G401.6 (cell line): ENCODE measurements at regions not wholly inside any gene's neighbourhood (a gene's known extent, or its start where the extent isn't known, plus 50 kb on each side); places are given as distances from the start of the nearest gene placed in this dataset.
"Not testable (repeated sequence)": the region's sequence is repeated elsewhere in the genome, so short reads cannot be mapped to it uniquely, and the experiment has no call there.

ENCODE experiments used
- FAIRE-seq: peaks from 2 replicates; lab custom pipeline; 2012; peaks lifted over from hg19 to GRCh38; lab: Jason Lieb, UNC

DNA sequence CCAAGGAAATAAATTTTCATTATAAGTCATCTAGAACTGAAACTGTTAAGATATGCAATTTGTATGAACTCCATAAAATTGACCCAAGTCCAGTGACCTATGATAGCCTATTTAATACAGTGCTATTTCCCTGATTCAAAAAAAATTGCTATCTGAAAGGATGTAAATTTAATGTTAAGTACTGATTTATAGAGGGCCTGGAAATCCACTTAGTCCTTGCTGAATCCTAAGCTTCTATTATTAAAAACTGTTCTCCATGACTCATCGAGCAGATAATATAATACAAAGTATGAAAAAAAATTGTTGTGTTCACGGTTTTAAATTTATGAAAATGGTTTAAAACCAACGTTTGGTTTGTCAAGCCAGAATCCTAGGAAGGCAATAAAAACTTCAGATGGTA lies 704.8 kb upstream of the AADAT start:
- FAIRE-seq, result no peak

DNA sequence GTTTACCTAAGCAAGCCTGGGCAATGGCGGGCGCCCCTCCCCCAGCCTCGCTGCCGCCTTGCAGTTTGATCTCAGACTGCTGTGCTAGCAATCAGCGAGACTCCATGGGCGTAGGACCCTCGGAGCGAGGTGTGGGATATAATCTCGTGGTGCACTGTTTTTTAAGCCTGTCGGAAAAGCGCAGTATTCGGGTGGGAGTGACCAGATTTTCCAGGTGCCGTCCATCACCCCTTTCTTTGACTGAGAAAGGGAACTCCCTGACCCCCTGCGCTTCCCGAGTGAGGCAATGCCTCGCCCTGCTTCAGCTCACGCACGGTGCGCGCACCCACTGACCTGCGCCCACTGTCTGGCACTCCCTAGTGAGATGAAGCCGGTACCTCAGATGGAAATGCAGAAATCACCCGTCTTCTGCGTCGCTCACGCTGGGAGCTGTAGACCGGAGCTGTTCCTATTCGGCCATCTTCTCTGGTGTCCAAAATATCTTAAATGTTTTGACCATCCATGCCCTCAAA lies 698.8 kb upstream of the AADAT start:
- not testable (repeated sequence) for FAIRE-seq

DNA sequence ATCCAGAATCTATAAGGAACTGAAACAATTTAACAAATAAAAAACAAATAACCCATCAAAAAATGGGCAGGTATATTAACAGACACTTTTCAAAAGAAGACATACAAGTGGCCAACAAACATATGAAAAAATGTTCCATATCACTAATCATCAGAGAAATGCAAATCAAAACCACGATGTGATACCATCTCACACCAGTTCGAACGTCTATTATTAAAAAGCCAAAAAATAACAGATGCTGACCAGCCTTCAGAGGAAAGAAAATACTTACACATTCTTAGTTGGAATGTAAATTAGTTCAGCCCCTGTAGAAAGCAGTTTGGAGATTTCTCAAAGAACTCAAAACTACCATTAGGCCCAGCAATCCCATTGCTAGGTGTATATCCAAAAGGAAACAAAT lies 687.9 kb upstream of the AADAT start:
- no peak for FAIRE-seq

DNA sequence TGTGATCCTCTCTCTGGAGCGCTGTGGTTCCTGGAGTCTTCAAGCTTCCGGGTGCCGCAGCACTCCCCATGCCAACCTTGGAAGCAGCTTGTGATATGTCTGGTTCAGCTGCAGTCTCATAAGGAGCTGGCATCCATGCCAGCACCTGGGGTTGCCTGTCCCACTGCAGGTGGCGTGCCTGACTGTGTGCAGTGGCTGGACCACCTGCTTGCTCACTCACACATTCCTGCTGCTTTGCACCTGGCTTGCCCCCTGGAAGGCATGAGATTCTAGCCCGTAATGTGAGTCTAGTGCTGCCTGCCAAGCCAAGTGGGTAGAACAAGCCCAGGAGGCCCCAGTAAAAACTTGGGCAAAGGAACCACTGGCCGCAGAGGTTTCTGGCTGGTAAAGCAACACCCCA lies 687.2 kb upstream of the AADAT start:
- no peak for FAIRE-seq

DNA sequence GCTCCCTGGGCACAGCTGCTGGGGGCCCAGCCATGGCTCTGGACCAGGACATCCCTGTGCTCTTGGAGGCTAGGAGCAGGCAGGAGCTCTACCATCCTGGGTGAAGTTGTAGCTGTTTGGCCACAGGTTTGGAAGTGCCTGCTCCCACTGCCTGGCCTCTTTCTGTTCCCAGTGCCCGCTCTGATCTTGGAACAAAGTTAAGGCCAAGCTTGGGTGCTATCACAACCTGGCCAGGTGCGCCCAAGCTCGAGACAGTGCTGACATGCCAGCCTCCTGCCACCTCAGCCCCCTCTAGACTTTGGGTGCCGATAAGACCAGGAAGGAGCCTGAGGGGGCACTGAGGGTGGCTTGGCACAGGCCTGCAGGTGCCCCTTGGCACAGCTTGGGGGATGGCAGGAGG lies 686.1 kb upstream of the AADAT start:
- no peak for FAIRE-seq

DNA sequence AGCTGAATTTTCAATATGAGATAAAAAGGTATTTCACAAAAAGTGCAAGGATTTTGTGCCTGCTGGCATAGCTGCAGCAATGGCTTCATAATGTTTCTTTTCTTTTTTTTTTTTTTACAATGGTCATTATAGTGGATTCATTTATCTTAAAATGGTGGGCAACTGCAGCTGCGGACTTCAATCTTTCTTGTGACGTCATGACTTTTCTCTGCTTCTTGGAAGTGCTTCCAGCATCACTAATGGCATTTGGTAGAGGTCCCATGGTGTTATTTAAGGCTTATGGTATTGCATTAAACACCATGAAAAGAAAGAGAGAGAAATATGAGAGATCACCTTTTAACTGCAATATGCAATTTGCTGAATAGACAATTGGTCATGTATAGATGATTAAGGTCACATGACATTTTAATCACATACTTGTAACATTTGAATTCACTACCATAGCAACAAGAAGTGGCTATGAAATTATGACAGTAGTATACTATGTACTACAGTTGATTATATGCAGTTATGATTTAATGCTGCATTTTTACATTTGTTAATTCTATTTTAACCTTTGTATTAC lies 684.0 kb upstream of the AADAT start:
- FAIRE-seq, result no peak

DNA sequence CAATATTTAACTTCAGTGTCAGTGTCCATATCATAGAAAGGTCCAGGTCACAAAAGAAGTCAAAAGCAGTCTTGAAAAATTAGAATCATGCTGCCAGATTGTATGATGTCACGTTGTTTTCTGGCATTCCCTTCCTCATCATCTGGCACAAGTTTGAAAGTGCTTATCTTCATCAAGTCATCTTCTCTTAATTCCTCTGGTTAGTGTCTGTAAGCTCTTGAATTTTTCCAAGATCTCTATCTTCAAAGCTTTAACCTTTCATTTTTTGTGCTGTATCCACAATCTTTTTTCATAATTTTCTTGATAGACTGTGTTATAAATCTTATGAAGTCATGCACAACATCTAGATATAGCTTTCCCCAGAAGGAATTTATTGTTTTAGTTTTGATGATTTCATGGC lies 682.7 kb upstream of the AADAT start:
- no peak for FAIRE-seq

DNA sequence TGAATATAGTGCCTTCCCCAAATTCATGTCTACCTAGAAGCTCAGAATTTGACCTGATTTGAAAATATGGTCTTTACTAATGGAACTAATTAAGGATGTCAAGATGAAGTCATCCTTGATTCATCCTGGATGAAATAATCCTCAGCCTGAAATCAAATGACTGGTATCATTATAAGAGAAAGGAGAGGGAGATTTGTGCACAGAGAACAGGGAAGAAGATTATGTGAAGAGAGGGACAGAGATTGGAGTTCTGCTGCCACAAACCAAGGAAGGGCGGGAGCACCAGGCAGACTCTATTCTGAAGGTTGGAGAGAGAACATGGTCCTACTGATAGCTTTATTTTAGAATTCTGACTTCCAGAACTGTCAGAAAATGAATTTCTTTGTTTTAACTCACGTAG lies 680.9 kb upstream of the AADAT start:
- FAIRE-seq, result no peak

DNA sequence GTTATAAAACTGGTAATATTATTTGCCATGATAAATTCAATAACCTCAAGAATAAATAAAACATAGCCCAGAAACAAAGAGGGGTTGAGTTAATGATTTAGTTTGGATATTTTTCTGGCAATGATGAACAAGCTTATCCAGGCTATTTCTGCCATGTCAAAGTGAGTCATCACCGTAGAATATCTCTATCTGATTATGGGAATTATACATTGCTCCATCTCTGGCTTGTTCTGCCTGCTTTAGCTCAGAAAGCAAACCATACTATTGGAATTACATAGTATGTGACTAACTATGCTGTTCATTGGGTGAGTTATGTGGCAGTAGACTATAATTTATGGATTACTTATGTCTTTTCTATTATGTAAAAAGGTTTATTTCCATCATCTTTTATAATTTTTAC lies 680.1 kb upstream of the AADAT start:
- FAIRE-seq, result no peak

DNA sequence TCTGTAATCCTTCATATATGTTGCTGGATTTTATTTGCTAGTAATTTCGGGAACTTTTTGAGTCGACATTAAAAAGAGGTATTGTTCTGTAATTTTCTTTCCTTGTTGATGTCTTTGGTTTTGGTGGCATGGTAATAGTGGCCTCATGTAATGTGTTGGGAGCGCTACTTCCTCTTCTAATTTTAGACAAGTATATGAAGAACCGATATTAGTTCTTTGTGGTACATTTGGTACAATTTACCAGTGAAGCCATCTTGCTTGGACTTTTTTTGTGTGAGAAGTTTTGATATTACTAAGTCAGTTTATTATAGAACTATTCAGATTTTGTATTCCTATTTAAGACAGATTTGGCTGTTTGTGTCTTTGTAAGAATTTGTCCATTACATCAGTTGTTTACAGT lies 669.2 kb upstream of the AADAT start:
- no peak for FAIRE-seq

DNA sequence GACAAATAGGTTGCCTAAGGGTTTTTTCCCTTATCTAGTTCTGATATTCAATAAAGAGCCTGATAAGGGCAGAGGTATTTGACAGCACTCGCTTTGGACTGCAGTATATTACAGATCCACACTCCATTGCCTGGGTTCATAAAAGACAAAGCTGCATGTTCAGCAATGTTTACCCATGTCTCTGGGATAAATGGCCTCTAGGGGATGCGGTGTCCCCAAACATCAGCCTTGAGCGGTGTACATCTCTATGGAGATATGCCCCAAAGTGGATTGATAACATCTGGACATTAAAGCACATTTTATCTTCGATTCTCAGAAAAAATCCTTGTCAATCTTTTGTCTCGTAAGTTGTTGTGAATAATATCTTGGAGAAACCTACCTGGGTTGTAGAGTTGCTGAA lies 660.8 kb upstream of the AADAT start:
- no peak for FAIRE-seq

DNA sequence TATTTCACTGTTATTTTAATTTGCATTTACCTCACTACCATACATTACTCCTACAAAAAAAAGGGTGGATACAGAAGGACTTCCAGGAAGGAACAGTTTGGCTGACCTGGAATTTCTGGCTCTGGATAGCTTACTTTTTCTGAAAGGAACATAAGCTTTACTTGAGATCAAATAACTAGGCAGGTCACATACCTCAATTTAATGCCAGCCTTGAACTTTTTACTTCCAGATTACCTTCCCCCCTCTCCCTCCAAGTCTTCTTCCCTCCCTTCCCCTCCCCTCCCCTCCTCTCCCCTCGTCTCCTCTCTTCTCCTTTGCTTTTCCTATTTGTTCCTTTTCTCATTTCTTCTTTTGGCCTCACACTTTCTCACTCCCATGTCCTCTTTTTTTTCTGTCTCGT lies 659.2 kb upstream of the AADAT start:
- FAIRE-seq, result no peak

DNA sequence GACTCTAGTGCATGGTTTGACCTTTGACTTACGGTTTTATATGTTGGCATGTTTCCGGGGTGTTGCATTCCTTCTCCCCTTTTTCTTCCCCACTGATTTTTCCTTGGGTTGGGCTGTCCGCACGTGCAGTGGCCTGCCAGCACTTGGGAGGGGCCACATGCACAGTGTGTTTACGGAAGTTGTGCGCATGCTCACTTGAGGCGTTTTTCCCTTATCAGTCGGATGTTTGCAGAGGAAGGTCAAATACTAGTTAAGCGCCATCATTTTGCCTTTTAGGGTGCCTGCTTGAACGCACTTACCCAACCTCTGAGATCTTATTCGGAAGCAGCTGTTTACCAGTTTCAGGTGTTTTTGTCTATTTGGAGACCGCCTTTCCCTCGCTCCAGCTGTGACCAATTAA lies 653.9 kb upstream of the AADAT start:
- no peak for FAIRE-seq

DNA sequence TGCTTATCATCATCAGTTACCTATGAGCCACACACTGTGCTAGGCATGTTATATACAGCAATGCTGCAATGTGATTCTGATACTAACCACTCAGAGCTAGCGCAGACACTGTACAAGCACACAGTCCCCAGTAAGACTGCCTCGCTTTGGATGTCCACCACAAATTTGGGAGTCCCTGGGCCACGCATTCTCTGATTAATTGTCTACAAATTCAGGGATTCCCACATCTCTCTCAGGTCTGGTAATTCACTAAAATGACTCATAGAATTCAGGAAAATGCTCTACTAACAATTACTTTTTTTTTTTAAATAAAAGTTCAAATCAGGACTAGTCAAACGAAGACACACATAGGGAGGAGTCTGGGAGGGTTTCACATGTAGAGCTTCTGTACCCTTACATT lies 652.1 kb upstream of the AADAT start:
- FAIRE-seq, result no peak

DNA sequence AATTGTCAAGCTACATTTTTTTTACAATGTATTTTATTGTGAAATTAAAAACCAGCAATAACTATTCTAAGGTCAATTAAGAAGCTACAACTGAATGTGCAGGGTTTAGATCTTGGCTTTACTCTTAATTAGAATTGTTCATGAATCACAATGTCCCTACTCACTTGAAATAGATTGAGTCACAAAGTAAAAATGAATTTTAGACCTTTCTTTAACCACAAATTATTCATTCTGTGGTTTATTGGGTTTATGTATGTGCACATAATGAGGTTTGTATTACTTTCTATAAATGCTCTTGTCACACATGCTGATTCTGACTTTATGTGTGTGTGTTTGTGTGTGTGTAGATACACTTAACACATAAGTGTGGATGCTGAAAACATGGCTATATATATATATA lies 647.0 kb upstream of the AADAT start:
- FAIRE-seq, result no peak

DNA sequence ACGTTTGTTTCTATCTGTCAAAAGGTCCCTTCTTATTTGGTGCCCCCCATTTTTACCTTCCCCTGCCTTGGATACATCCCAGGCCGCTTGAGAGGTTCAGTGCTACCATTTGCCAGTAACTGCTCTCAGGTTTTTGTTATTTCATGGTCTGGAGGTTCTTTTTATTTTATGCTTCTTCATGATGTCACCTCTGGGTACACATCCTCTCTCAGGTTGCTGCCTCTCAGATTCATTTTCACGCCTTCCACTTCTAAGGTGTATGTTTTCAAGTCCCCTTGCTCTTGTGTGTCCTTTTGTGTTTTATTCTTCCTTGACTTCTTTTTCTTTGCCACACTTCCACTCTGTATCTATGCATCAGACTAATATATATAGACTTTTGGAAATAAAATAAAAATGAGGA lies 640.1 kb upstream of the AADAT start:
- no peak for FAIRE-seq

DNA sequence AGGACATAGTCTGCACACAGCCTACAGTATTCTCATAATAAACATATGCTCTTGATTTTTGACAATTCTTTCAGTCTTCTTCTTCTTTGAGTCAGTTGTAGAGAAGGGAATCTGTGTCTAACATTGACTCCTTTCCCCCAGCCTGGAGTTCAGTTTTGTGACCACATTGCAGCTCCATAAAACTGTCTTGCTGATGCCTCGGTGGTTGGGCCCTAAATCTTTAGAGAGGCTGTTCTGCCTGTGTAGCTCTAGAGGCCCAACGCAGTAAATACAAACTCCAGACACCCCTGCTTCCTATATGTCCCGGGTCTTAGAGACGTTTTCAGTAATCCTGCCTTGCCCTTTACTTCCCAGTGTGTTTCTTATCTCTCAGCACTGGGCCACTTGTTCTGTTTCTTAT lies 639.5 kb upstream of the AADAT start:
- no peak for FAIRE-seq

DNA sequence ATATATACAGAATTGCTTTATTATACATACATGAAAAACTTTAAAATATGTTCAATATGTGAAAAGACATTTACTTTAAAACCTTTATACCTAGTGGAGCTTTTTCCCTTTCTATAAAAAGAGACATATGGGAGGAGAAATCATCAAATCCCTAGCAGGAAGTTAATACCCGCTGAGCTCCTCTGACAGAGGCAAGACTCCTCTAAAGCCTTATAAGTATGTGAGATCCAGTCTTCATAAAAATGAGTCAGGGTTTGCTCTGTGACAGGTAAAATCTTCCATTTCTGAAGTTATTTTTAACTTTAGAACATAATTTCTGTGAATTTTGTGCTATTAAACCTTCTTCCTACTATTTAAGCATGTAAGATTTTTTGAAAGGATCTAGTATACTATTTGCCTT lies 634.4 kb upstream of the AADAT start:
- no peak for FAIRE-seq

DNA sequence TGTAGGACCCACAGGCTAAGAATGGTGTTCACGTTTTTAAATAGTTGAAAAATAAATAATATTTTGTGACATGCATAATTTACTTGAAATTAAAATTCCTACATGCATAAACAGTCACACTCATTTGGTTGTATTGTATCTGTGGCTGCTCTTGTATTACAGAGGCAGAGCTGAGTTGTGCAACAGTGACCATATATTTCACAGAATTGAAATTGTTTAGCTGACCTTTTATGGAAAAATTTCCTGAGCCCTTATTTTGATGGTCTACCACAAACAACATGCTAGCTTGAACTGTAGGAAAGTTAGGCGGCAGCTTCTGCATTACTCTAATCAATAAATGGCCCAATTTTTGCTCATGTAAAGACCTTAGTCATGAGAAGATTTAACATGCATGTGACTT lies 633.4 kb upstream of the AADAT start:
- FAIRE-seq, result no peak

DNA sequence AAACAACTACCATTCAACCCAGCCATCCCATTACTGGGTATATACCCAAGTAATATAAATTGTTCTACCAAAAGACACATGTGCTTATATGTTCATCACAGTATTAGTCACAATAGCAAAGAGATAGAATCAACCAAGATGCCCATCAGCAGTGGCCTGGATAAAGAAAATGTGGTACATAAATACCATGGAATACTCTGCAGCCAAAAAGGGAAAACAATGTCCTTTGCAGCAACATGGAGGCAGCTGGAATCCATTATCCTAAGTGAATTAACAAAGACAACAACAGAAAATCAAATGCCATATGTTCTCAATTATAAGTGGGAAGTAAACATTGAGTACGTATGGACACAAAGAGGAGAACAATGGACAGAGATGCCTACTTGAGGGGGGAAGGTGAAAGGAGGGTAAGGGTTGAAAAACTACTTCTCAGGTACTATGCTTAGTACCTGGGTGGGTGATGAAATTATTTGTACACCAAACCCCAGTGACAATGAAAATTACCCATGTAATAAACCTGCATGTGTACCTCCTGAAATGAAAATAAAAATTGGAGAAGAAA lies 632.1 kb upstream of the AADAT start:
- FAIRE-seq, result no peak

DNA sequence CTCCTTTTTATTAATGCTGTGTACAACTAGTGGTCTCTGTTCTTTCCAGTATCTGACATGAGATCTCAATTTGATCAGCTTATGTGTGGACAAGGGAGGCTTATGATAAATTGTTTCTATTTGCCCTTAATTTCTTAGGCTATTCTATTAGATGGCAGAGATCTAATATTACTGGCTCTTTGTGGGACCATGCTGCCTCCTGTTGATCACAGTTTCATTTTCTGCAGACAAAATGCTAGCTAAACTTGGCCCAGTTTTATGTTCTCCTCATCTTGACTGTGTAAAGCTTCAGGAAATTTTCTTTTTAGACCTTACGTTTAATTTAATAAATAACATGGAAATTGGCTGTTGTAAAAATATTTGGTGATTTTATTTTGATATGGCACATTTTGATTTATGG lies 627.1 kb upstream of the AADAT start:
- no peak for FAIRE-seq

DNA sequence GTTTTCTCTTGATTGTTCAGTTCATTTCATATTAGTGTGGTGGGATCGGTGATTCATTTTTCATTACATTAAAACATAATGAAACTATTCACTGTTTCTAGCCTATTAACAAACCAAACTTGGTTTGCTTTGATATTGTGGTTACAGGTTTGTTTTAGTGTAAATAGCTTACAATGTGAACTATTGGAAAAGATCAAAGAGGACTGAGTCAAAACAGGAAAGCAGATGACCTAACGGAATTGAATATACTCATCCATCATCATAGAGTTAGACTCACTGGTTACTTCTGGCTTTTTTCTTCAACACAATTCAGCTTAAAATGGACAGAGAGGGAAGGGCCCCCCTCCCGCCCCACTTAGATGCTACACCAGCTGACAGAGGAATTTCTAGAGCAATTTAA lies 616.2 kb upstream of the AADAT start:
- no peak for FAIRE-seq

DNA sequence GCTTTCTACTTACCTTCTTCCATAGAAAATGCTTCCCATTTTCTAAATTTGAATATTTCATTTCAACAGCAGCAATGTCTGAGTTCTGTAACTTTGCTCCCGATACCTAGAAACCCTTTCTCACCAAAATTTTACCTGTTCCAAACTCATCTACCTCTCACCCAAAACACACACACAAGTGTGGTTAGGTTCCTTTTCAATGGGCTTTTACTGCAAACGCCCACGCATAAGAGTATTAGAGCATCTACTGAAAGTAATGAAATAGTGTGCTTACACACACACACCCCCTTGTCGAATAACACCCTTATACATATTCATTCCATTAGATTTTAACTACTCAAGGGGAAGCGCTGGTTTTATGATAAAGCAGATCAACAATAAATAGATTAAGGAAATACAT lies 610.3 kb upstream of the AADAT start:
- FAIRE-seq, result no peak

DNA sequence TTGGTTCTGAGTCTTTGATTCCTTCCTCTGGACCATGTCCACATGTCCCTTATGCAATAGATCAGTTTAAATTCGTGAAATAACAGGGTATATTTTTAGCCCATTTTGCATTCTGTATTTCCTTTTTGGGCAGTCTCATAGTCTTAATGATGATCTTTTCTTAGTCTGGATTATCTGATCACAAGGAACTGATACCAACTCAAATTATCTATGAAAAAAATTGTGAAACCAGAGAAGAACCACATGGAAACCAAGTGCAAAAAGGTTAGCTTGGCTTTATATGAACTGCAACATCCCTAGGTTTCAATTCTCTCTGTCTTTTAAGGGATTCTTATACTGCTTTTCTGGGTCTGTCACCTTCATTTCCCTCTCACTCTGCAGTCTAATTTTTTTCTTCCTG lies 608.6 kb upstream of the AADAT start:
- FAIRE-seq, result no peak

DNA sequence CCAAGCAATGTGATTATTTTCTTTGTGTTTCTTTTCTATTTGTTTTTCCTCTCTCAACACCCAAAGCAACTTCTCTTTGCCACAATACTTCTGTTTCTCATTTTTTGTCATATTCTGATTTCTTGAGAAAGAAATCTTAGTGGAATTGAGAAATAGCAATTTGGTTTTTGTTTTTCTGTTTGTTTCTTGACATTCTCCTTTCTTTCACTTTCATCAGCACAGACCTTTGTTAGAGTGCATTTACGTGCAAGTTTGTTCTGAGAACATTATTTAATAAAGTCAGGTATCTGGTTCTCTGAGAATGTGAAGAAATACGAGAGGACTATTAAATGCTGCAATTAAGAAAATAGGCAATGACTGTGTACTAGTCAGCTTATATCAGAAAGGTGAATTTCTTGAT lies 608.1 kb upstream of the AADAT start:
- FAIRE-seq, result no peak
